ENCODE measurements at regions not wholly inside any gene's neighbourhood (a gene's known extent, or its start where the extent isn't known, plus 50 kb on each side); places are given as distances from the start of the nearest gene placed in this dataset.

DNA sequence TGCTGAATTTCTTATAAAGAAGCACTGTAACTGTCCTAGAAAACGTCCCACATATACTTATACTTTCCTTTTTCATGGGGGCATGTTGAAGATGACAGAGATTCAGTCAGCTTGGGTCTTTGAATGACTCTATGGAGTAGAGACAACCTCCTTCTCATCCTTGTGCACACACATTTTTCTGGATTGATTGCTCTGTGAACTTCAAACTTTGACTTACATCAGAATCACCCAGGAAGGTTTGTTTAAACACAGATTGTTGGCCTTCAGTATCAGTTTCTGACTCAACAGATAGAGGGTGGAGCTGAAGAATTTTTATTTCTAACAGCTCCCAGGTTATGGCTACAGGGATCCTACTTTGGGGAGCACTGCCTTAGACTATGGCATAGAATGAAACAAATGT lies 97.6 kb upstream of the DGKB start:
- TF ChIP-seq BHLHE40 (IDR thresholded peaks at IDR 0.05; ENCODE audit: borderline replicate concordance) (no peak), PKNOX1 (IDR thresholded peaks at IDR 0.05) (no peak), ARNT (IDR thresholded peaks at IDR 0.05) (no peak), ELF4 (IDR thresholded peaks at IDR 0.05) (no peak), FOXA1 (IDR thresholded peaks at IDR 0.05) (no peak), L3MBTL2 (conservative IDR thresholded peaks at IDR 0.05) (no peak), SP1 (IDR thresholded peaks at IDR 0.05) (no peak), FOXM1 (IDR thresholded peaks at IDR 0.05; ENCODE audit: borderline replicate concordance) (no peak), SUZ12 (IDR thresholded peaks at IDR 0.05) (no peak), ZNF384 (IDR thresholded peaks at IDR 0.05) (no peak), HDGF (IDR thresholded peaks at IDR 0.05; ENCODE audit: borderline replicate concordance) (no peak), FOXK2 (IDR thresholded peaks at IDR 0.05) (no peak), TARDBP (IDR thresholded peaks at IDR 0.05) (no peak), CTBP1 (IDR thresholded peaks at IDR 0.05; ENCODE audit: borderline replicate concordance) (no peak)

Measured in HEK293T (cell line).